ENCODE measurements at regions not wholly inside any gene's neighbourhood (a gene's known extent, or its start where the extent isn't known, plus 50 kb on each side); places are given as distances from the start of the nearest gene placed in this dataset.

- H3K23ac ChIP-seq (ENCODE audit: low read length): no peak overlapping the region
- no peak overlapping the region for H2BK12ac ChIP-seq (ENCODE audit: low read length)
- H4K91ac ChIP-seq (ENCODE audit: low read depth, low read length): no peak overlapping the region
- H3K27ac ChIP-seq (ENCODE audit: low read depth, low read length): no peak overlapping the region
- no peak overlapping the region for H3K4ac ChIP-seq (ENCODE audit: low read depth, low read length)
- H3K18ac ChIP-seq (ENCODE audit: low read length): no peak overlapping the region
- H2AK5ac ChIP-seq (ENCODE audit: low read length): no peak overlapping the region
- no peaks in the 10 kb centered on the region for H3K36me3 ChIP-seq (ENCODE audit: control insufficient read depth in 1 of 2, insufficient read depth in 2 of 2, low read length in 2 of 2)
- H3K4me1 ChIP-seq (ENCODE audit: control insufficient read depth in 1 of 2, insufficient read depth in 2 of 2, low read length in 2 of 2): no peaks in the 10 kb centered on the region
- no peak overlapping the region for H3K9ac ChIP-seq (ENCODE audit: low read length)
- no peaks in the 10 kb centered on the region for H3K79me2 ChIP-seq (ENCODE audit: control insufficient read depth, insufficient read depth, low read length, poor library complexity)
- no peaks in the 10 kb centered on the region for H3K9me3 ChIP-seq (ENCODE audit: insufficient read depth, low read depth, low read length)
- H2AFZ ChIP-seq (ENCODE audit: insufficient read depth, low read length, poor library complexity): no peak overlapping the region
- no peak overlapping the region for H3K4me2 ChIP-seq (ENCODE audit: low read length)
- no peak overlapping the region for H3K4me3 ChIP-seq (ENCODE audit: low read depth, low read length)
- no peak for DNase-seq
- no CpG with 5 or more reads among the region's 1 CpG for WGBS (ENCODE audit: extremely low coverage, insufficient coverage, insufficient read length)
- no peak overlapping the region for H2BK5ac ChIP-seq (ENCODE audit: low read depth, low read length, poor library complexity)
- H3K79me1 ChIP-seq (ENCODE audit: low read length): no peaks in the 10 kb centered on the region
- no peak overlapping the region for H2BK120ac ChIP-seq (ENCODE audit: insufficient read depth, low read length, poor library complexity)
- no peak overlapping the region for H3K14ac ChIP-seq (ENCODE audit: low read length)
- H4K8ac ChIP-seq (ENCODE audit: low read depth, low read length): no peak overlapping the region
- no peak overlapping the region for H4K12ac ChIP-seq (ENCODE audit: low read depth, low read length)
- H3K27me3 ChIP-seq (ENCODE audit: insufficient read depth, low read length): no peaks in the 10 kb centered on the region
Observed at GRCh38 chr21:16269476-16269875, 539.7 kb downstream of the USP25 start.

GRCh38 chr21:16279731-16280581, 550.2 kb downstream of the USP25 start:
- H3K4me1 ChIP-seq (ENCODE audit: control insufficient read depth in 1 of 2, insufficient read depth in 2 of 2, low read length in 2 of 2): peaks cover 5 to 7% of the 10 kb centered on the region in 2 experiments
- no peak overlapping the region for H3K18ac ChIP-seq (ENCODE audit: low read length)
- H3K9me3 ChIP-seq (ENCODE audit: insufficient read depth, low read depth, low read length): no peaks in the 10 kb centered on the region
- peak overlapping the region; percentile 80 for H4K91ac ChIP-seq (ENCODE audit: low read depth, low read length)
- peak overlapping the region; percentile 31 for H3K4ac ChIP-seq (ENCODE audit: low read depth, low read length)
- H2AFZ ChIP-seq (ENCODE audit: insufficient read depth, low read length, poor library complexity): no peak overlapping the region
- peak overlapping the region; percentile 74 for H3K27ac ChIP-seq (ENCODE audit: low read depth, low read length)
- H3K27me3 ChIP-seq (ENCODE audit: insufficient read depth, low read length): no peaks in the 10 kb centered on the region
- peak overlapping the region; percentile 86 for H2BK5ac ChIP-seq (ENCODE audit: low read depth, low read length, poor library complexity)
- H3K36me3 ChIP-seq (ENCODE audit: control insufficient read depth in 1 of 2, insufficient read depth in 2 of 2, low read length in 2 of 2): no peaks in the 10 kb centered on the region
- H2BK120ac ChIP-seq (ENCODE audit: insufficient read depth, low read length, poor library complexity): peak overlapping the region; percentile 90
- H3K14ac ChIP-seq (ENCODE audit: low read length): no peak overlapping the region
- H3K79me1 ChIP-seq (ENCODE audit: low read length): peaks cover 5% of the 10 kb centered on the region
- no peak overlapping the region for H2AK5ac ChIP-seq (ENCODE audit: low read length)
- H3K4me2 ChIP-seq (ENCODE audit: low read length): peak overlapping the region; percentile 40
- H2BK12ac ChIP-seq (ENCODE audit: low read length): peak overlapping the region; percentile 93
- no peak for DNase-seq
- no CpG with 5 or more reads among the region's 15 CpGs for WGBS (ENCODE audit: extremely low coverage, insufficient coverage, insufficient read length)
- no peak overlapping the region for H3K9ac ChIP-seq (ENCODE audit: low read length)
- peak overlapping the region; percentile 89 for H4K8ac ChIP-seq (ENCODE audit: low read depth, low read length)
- H3K23ac ChIP-seq (ENCODE audit: low read length): no peak overlapping the region
- H3K4me3 ChIP-seq (ENCODE audit: low read depth, low read length): no peak overlapping the region
- no peak overlapping the region for H4K12ac ChIP-seq (ENCODE audit: low read depth, low read length)
- no peaks in the 10 kb centered on the region for H3K79me2 ChIP-seq (ENCODE audit: control insufficient read depth, insufficient read depth, low read length, poor library complexity)

GRCh38 chr21:16280686-16281091, 550.9 kb downstream of the USP25 start:
- H2BK12ac ChIP-seq (ENCODE audit: low read length): peak overlapping the region; percentile 11
- H3K79me1 ChIP-seq (ENCODE audit: low read length): peaks cover 5% of the 10 kb centered on the region
- H4K91ac ChIP-seq (ENCODE audit: low read depth, low read length): no peak overlapping the region
- peak overlapping the region; percentile 6 for H2BK5ac ChIP-seq (ENCODE audit: low read depth, low read length, poor library complexity)
- no peak overlapping the region for H3K4ac ChIP-seq (ENCODE audit: low read depth, low read length)
- H3K14ac ChIP-seq (ENCODE audit: low read length): no peak overlapping the region
- peaks cover 5 to 7% of the 10 kb centered on the region in 2 experiments for H3K4me1 ChIP-seq (ENCODE audit: control insufficient read depth in 1 of 2, insufficient read depth in 2 of 2, low read length in 2 of 2)
- H4K12ac ChIP-seq (ENCODE audit: low read depth, low read length): no peak overlapping the region
- H3K23ac ChIP-seq (ENCODE audit: low read length): no peak overlapping the region
- no peaks in the 10 kb centered on the region for H3K79me2 ChIP-seq (ENCODE audit: control insufficient read depth, insufficient read depth, low read length, poor library complexity)
- H3K4me2 ChIP-seq (ENCODE audit: low read length): no peak overlapping the region
- no peak overlapping the region for H4K8ac ChIP-seq (ENCODE audit: low read depth, low read length)
- H3K4me3 ChIP-seq (ENCODE audit: low read depth, low read length): no peak overlapping the region
- WGBS (ENCODE audit: extremely low coverage, insufficient coverage, insufficient read length): no CpG with 5 or more reads among the region's 2 CpGs
- no peaks in the 10 kb centered on the region for H3K9me3 ChIP-seq (ENCODE audit: insufficient read depth, low read depth, low read length)
- H2AFZ ChIP-seq (ENCODE audit: insufficient read depth, low read length, poor library complexity): no peak overlapping the region
- H3K18ac ChIP-seq (ENCODE audit: low read length): no peak overlapping the region
- H3K27me3 ChIP-seq (ENCODE audit: insufficient read depth, low read length): no peaks in the 10 kb centered on the region
- peak overlapping the region; percentile 49 for H3K27ac ChIP-seq (ENCODE audit: low read depth, low read length)
- no peak for DNase-seq
- no peak overlapping the region for H2BK120ac ChIP-seq (ENCODE audit: insufficient read depth, low read length, poor library complexity)
- no peak overlapping the region for H3K9ac ChIP-seq (ENCODE audit: low read length)
- no peaks in the 10 kb centered on the region for H3K36me3 ChIP-seq (ENCODE audit: control insufficient read depth in 1 of 2, insufficient read depth in 2 of 2, low read length in 2 of 2)
- H2AK5ac ChIP-seq (ENCODE audit: low read length): no peak overlapping the region

GRCh38 chr21:16283516-16283915, 553.7 kb downstream of the USP25 start:
- Histone ChIP-seq H3K18ac (ENCODE audit: low read length) (no peak overlapping the region), H3K36me3 (ENCODE audit: control insufficient read depth in 1 of 2, insufficient read depth in 2 of 2, low read length in 2 of 2) (no peaks in the 10 kb centered on the region), H3K4me1 (ENCODE audit: control insufficient read depth in 1 of 2, insufficient read depth in 2 of 2, low read length in 2 of 2) (peaks cover 5 to 7% of the 10 kb centered on the region in 2 experiments), H3K14ac (ENCODE audit: low read length) (no peak overlapping the region), H4K91ac (ENCODE audit: low read depth, low read length) (no peak overlapping the region), H3K27ac (ENCODE audit: low read depth, low read length) (no peak overlapping the region), H3K9ac (ENCODE audit: low read length) (no peak overlapping the region), H3K79me2 (ENCODE audit: control insufficient read depth, insufficient read depth, low read length, poor library complexity) (no peaks in the 10 kb centered on the region), H3K79me1 (ENCODE audit: low read length) (peaks cover 5% of the 10 kb centered on the region), H4K8ac (ENCODE audit: low read depth, low read length) (no peak overlapping the region), H3K4ac (ENCODE audit: low read depth, low read length) (no peak overlapping the region), H3K23ac (ENCODE audit: low read length) (no peak overlapping the region), H2AFZ (ENCODE audit: insufficient read depth, low read length, poor library complexity) (no peak overlapping the region), H2BK120ac (ENCODE audit: insufficient read depth, low read length, poor library complexity) (no peak overlapping the region), H3K4me3 (ENCODE audit: low read depth, low read length) (no peak overlapping the region), H4K12ac (ENCODE audit: low read depth, low read length) (no peak overlapping the region), H3K9me3 (ENCODE audit: insufficient read depth, low read depth, low read length) (no peaks in the 10 kb centered on the region), H2BK5ac (ENCODE audit: low read depth, low read length, poor library complexity) (no peak overlapping the region), H3K27me3 (ENCODE audit: insufficient read depth, low read length) (no peaks in the 10 kb centered on the region), H2BK12ac (ENCODE audit: low read length) (no peak overlapping the region), H3K4me2 (ENCODE audit: low read length) (no peak overlapping the region), H2AK5ac (ENCODE audit: low read length) (no peak overlapping the region)
- no peak for DNase-seq
- WGBS (ENCODE audit: extremely low coverage, insufficient coverage, insufficient read length): no CpG with 5 or more reads among the region's 2 CpGs
